GM12878 (cell line): ENCODE measurements at regions not wholly inside any gene's neighbourhood (a gene's known extent, or its start where the extent isn't known, plus 50 kb on each side); places are given as distances from the start of the nearest gene placed in this dataset.

ENCODE experiments used
- ATAC-seq: fragments of 200-7000 bp; cut with Tn5 transposase; 3 replicates; pipeline ENCODE4 v1.9.1; 2020; ENCODE audit warnings: mild to moderate bottlenecking, moderate library complexity
- BruUV-seq: library from RNA; stranded (reverse); fragments of 400-500 nt; replicated peaks from 2 replicates; lab custom pipeline; 2021; lab: Mats Ljungman, UMichigan
- CTCF ChIA-PET: fragments of 300-600 bp; sonication (Branson Sonifier 250); formaldehyde crosslinking; extraction: SDS; loops from one replicate; lab custom pipeline; 2021; ENCODE audit warnings: inconsistent platforms; lab: Yijun Ruan, JAX
- POLR2A ChIA-PET: fragments of 350-600 bp; formaldehyde crosslinking; extraction: SDS; loops from one replicate; lab custom pipeline; 2021; ENCODE audit warnings: inconsistent platforms; lab: Charles Lee
- RAD21 ChIA-PET: fragments of 300-600 bp; sonication (Branson Sonifier 250); formaldehyde crosslinking; loops from one replicate; lab custom pipeline; 2023; ENCODE audit warnings: antibody characterized with exemption; ENCODE audit not compliant: unreplicated experiment; lab: Charles Lee
- SMC1A ChIA-PET: fragments of 300-600 bp; sonication (Branson Sonifier 250); formaldehyde crosslinking; loops from one replicate; lab custom pipeline; 2023; ENCODE audit not compliant: unreplicated experiment, uncharacterized antibody; lab: Charles Lee
- DNase-seq: peaks from one replicate; pipeline ENCODE4 v3.0.0-alpha.2; 2011; ENCODE audit warnings: low read depth, low spot score
- FAIRE-seq: peaks from 3 replicates; lab custom pipeline; 2011; peaks lifted over from hg19 to GRCh38; lab: Jason Lieb, UNC
- H2AFZ ChIP-seq: 2 replicates; pipeline ENCODE4 v1.6.0; 2011; ENCODE audit warnings: low read depth, low read length, control low read depth; ENCODE audit not compliant: control insufficient read depth
- H3K27ac ChIP-seq: 2 replicates; pipeline ENCODE4 v1.5.1; 2011; ENCODE audit warnings: control low read depth; ENCODE audit not compliant: control insufficient read depth, insufficient read depth
- H3K27me3 ChIP-seq, 2 experiments: replicated peaks in 1 of 2; 2 replicates each; pipeline versions ENCODE4 v1.6.0 to v1.6.1; 2011; ENCODE audit warnings: low read length in 1 of 2; ENCODE audit not compliant: control insufficient read depth in 2 of 2, insufficient read depth in 2 of 2
- H3K36me3 ChIP-seq, 2 experiments: 2 replicates each; pipeline ENCODE4 v1.5.1; 2011; ENCODE audit warnings: low read length in 1 of 2; ENCODE audit not compliant: control insufficient read depth in 2 of 2, insufficient read depth in 2 of 2
- H3K4me1 ChIP-seq: 2 replicates; pipeline ENCODE4 v1.6.1; 2011; ENCODE audit warnings: mild to moderate bottlenecking, low read length, moderate library complexity, mixed read lengths; ENCODE audit not compliant: control insufficient read depth, insufficient read depth
- H3K4me2 ChIP-seq: 2 replicates; pipeline ENCODE4 v1.6.0; 2011; ENCODE audit warnings: control low read depth; ENCODE audit not compliant: control insufficient read depth, insufficient read depth
- H3K4me3 ChIP-seq: fragments of 200-600 bp; sonication (generic); 2 replicates; pipeline ENCODE4 v1.5.1; 2016
- H3K79me2 ChIP-seq: 2 replicates; pipeline ENCODE4 v1.6.0; 2011; ENCODE audit warnings: low read length; ENCODE audit not compliant: control insufficient read depth, insufficient read depth
- H3K9ac ChIP-seq: 2 replicates; pipeline ENCODE4 v1.8.0; 2011; ENCODE audit warnings: low read length, control low read depth, mixed read lengths; ENCODE audit not compliant: control insufficient read depth, insufficient read depth
- H3K9me3 ChIP-seq: replicated peaks from 3 replicates; pipeline ENCODE4 v1.5.1; 2011; ENCODE audit warnings: mild to moderate bottlenecking, low read length; ENCODE audit not compliant: control insufficient read depth, insufficient read depth
- H4K20me1 ChIP-seq: 2 replicates; pipeline ENCODE4 v1.6.0; 2011; ENCODE audit not compliant: control insufficient read depth, insufficient read depth
- BACH1 ChIP-seq: fragments of 450-650 bp; IDR thresholded peaks from 2 replicates; pipeline ENCODE4 v1.6.1; 2017; ENCODE audit warnings: mild to moderate bottlenecking, borderline replicate concordance
- BCL11A ChIP-seq: IDR thresholded peaks from 2 replicates; pipeline ENCODE4 v1.6.1; 2011; ENCODE audit warnings: low read depth, low read length
- CUX1 ChIP-seq: IDR thresholded peaks from 2 replicates; pipeline ENCODE4 v1.6.1; 2012; ENCODE audit warnings: improper control_type of control experiment, low read depth, low read length; ENCODE audit not compliant: insufficient replicate concordance
- IRF5 ChIP-seq: fragments of 450-650 bp; IDR thresholded peaks from 2 replicates; pipeline ENCODE4 v1.6.1; 2017; ENCODE audit warnings: borderline replicate concordance
- NKRF ChIP-seq: fragments of 450-650 bp; conservative IDR thresholded peaks from 2 replicates; pipeline ENCODE4 v1.6.1; 2017; ENCODE audit warnings: mild to moderate bottlenecking, moderate library complexity
- SMARCA5 ChIP-seq: fragments of 450-650 bp; IDR thresholded peaks from 2 replicates; pipeline ENCODE4 v1.6.1; 2017; ENCODE audit warnings: mild to moderate bottlenecking
- STAT3 ChIP-seq: IDR thresholded peaks from 2 replicates; pipeline ENCODE4 v1.6.1; 2011; ENCODE audit warnings: low read depth, low read length, improper control_type of control experiment
- WGBS: methylation state at CpG from one replicate; pipeline ENCODE4 v1.1.6; 2016; ENCODE audit warnings: low lambda C conversion rate; ENCODE audit not compliant: insufficient replicate concordance, insufficient coverage; ENCODE audit errors: missing lambda C conversion rate; 5-methylcytosine and 5-hydroxymethylcytosine counted together
- in situ Hi-C: fragments of 300-500 bp; cut with MboI; formaldehyde crosslinking; loops from 9 replicates; pipeline ENCODE4 v1.14.3; 2018; ENCODE audit warnings: mixed read lengths
- intact Hi-C: fragments of 100-400 bp; cut with micrococcal nuclease; formaldehyde crosslinking; loops from one replicate; pipeline ENCODE4 v1.14.2; 2022; ENCODE audit not compliant: unreplicated experiment

GRCh38 chr6:169144356-169144755 lies 109.3 kb downstream of the THBS2 start:
- WGBS: 25% methylated on average over 2 of the region's 2 CpGs
- Histone ChIP-seq H3K4me2 (no peak overlapping the region), H3K27ac (no peak overlapping the region), H3K27me3 (no peaks in the 10 kb centered on the region), H3K9ac (no peak overlapping the region), H3K79me2 (no peaks in the 10 kb centered on the region), H3K4me1 (no peaks in the 10 kb centered on the region), H3K4me3 (no peak overlapping the region), H4K20me1 (no peaks in the 10 kb centered on the region), H3K9me3 (no peaks in the 10 kb centered on the region; the same call in 2 of the 3 replicates), H3K36me3 (no peaks in the 10 kb centered on the region), H2AFZ (no peak overlapping the region)
- ChIA-PET SMC1A (no interaction called here), POLR2A (no interaction called here), RAD21 (no interaction called here), CTCF (interaction anchor here (0.9 kb wide), 1 partner anchor 30 kb away, joined by 3 read pairs; no protein-coding TSS in a partner anchor)
- ATAC-seq (no peak), FAIRE-seq (no peak), DNase-seq (no peak)
- no peak for TF ChIP-seq SMARCA5
- TF ChIP-seq CUX1: no peak
- no peak for TF ChIP-seq BCL11A
- TF ChIP-seq IRF5: no peak
- TF ChIP-seq NKRF: no peak
- no peak for TF ChIP-seq BACH1
- TF ChIP-seq STAT3: no peak
- BruUV-seq: no TSS peak
- intact Hi-C loops: no loop called here
- in situ Hi-C loops: no loop called here
